Ovary (tissue), 3 donors: ENCODE measurements at regions not wholly inside any gene's neighbourhood (a gene's known extent, or its start where the extent isn't known, plus 50 kb on each side); places are given as distances from the start of the nearest gene placed in this dataset.

Experiments used
- CTCF ChIP-seq, 3 donors: fragments of 450-650 bp in 2 of 3; fragments of 200-600 bp in 1 of 3; IDR thresholded peaks; one replicate each; pipeline versions ENCODE4 v1.5.1 to v1.8.0; 2016 to 2022; ENCODE audit warnings: antibody characterized with exemption in 3 of 3, mild to moderate bottlenecking in 1 of 3
- POLR2A ChIP-seq: fragments of 450-650 bp; IDR thresholded peaks from one replicate; pipeline ENCODE4 v1.6.1; 2017; ENCODE audit warnings: antibody characterized with exemption, mild to moderate bottlenecking, moderate library complexity
- donor health status: DM: no; HTN: no; CAD: no.

GRCh38 chr5:145708169-145708568, 127.0 kb downstream of the PRELID2 start:
- TF ChIP-seq CTCF (IDR thresholded peaks at IDR 0.05) (no peak), POLR2A (no peak)
